Retinal pigment epithelial cell (primary cell): ENCODE measurements at regions not wholly inside any gene's neighbourhood (a gene's known extent, or its start where the extent isn't known, plus 50 kb on each side); places are given as distances from the start of the nearest gene placed in this dataset.

Source experiments
- DNase-seq: peaks from one replicate; pipeline ENCODE4 v3.0.0-alpha.2; 2010; ENCODE audit warnings: low read depth
- H3K4me3 ChIP-seq: 2 replicates; pipeline ENCODE4 v1.5.1; 2011; ENCODE audit warnings: mild to moderate bottlenecking, low read length, control low read depth, moderate library complexity
- TF ChIP-seq, protein P1 (sequence below): conservative IDR thresholded peaks from 2 replicates; pipeline ENCODE4 v1.5.1; 2011; ENCODE audit warnings: low read depth, low read length, control low read depth, inconsistent platforms

GRCh38 chr6:43982084-43982625 lies 145.1 kb downstream of the MRPL14 start:
- TF ChIP-seq, protein P1, sequence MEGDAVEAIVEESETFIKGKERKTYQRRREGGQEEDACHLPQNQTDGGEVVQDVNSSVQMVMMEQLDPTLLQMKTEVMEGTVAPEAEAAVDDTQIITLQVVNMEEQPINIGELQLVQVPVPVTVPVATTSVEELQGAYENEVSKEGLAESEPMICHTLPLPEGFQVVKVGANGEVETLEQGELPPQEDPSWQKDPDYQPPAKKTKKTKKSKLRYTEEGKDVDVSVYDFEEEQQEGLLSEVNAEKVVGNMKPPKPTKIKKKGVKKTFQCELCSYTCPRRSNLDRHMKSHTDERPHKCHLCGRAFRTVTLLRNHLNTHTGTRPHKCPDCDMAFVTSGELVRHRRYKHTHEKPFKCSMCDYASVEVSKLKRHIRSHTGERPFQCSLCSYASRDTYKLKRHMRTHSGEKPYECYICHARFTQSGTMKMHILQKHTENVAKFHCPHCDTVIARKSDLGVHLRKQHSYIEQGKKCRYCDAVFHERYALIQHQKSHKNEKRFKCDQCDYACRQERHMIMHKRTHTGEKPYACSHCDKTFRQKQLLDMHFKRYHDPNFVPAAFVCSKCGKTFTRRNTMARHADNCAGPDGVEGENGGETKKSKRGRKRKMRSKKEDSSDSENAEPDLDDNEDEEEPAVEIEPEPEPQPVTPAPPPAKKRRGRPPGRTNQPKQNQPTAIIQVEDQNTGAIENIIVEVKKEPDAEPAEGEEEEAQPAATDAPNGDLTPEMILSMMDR: no peak
- DNase-seq: no peak

DNA sequence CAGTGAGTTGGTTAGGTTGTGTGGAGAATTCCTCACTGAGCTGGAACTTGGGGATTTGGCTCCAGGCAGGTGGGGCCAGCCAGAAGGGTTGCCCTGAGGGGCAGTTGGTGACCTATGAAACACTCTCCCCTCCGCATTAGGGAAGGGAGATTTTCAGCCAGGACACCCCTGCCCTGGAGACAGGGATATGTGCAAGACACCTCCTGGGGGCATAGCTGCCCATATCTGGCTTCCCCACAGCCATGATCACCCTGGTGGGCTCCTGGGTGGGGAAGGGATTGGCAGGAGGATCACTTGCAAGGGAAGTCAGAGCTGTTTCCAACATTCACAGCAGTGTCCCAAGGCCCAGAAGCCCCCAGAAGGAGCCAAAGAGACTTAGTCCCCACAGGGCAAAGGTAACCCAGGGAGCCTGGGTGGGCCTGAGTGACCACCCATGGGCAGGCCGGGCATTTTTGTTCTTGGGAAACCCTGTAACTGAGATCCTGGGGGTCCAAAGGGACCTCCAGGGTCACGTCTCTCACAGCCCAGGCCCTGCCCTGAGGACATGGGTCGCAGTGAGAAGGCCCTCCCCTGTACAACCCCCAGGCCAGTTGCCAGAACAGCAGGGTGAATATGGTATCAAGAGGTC lies 145.8 kb downstream of the MRPL14 start:
- TF ChIP-seq, protein P1: no peak
- no peak for DNase-seq
- no peak overlapping the region for H3K4me3 ChIP-seq

More at GRCh38 chr6:43982084-43982625, 145.1 kb downstream of the MRPL14 start:
- no peak overlapping the region for H3K4me3 ChIP-seq

- TF ChIP-seq, protein P1: no peak
- no peak overlapping the region for H3K4me3 ChIP-seq
- DNase-seq: no peak
Observed at GRCh38 chr6:43980004-43980795, 147.1 kb downstream of the MRPL14 start.

GRCh38 chr6:43979525-43979924 lies 147.7 kb downstream of the MRPL14 start:
- no peak for DNase-seq
- no peak overlapping the region for H3K4me3 ChIP-seq
- TF ChIP-seq, protein P1: no peak

GRCh38 chr6:43978473-43979346 lies 148.5 kb downstream of the MRPL14 start:
- no peak for DNase-seq
- no peak overlapping the region for H3K4me3 ChIP-seq
- TF ChIP-seq, protein P1: no peak

DNA sequence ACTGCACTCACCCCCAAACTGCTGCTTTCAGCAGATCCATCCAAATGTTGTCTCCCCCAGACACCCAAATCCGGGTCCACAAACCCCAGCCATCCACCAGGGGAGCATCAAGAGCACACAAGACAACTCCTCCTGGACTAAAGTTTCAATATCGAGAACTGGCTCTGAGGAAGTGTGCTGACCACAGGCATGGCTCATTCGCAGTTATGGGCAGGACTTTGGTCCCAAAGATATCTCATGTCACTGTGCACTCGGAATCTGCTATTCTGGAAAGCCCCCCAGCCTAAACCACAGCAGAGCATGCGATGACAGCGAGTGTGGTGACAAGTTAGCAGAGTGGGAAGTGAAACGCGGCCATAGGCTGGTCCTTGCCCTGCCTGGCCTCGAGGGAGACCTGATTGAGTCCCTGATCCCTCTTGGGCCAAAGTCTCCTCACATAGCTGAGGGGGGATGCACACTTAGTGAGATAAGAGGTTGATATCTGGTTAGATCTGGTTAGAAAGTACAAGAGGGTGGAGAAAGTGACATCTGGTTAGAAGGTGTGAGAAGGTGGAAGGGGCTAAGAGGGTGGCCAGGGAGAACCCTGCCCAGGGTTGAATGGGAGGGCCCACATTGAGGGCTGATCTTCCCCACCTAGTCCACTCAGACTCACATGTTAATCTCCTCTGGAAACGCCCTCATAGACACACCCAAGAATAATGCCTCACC lies 149.7 kb downstream of the MRPL14 start:
- TF ChIP-seq, protein P1: no peak
- no peak for DNase-seq
- no peak overlapping the region for H3K4me3 ChIP-seq
